Brain microvascular endothelial cell (primary cell): ENCODE measurements at regions not wholly inside any gene's neighbourhood (a gene's known extent, or its start where the extent isn't known, plus 50 kb on each side); places are given as distances from the start of the nearest gene placed in this dataset.

ENCODE experiments used
- DNase-seq: peaks from one replicate; pipeline ENCODE4 v3.0.0-alpha.2; 2020
- H3K27ac ChIP-seq: fragments of 250-450 bp; sonication (Bioruptor Pico); 2 replicates; pipeline ENCODE4 v1.5.1; 2020; ENCODE audit warnings: mild to moderate bottlenecking, moderate library complexity
- H3K27me3 ChIP-seq: fragments of 250-450 bp; sonication (Bioruptor Pico); replicated peaks from 2 replicates; pipeline ENCODE4 v1.5.1; 2020; ENCODE audit warnings: mild to moderate bottlenecking
- H3K36me3 ChIP-seq: fragments of 250-450 bp; sonication (Bioruptor Pico); replicated peaks from 2 replicates; pipeline ENCODE4 v1.5.1; 2020; ENCODE audit warnings: mild to moderate bottlenecking
- H3K4me3 ChIP-seq: 2 replicates; pipeline ENCODE4 v1.5.1; 2011; ENCODE audit warnings: low read depth, mild to moderate bottlenecking, control low read depth, low read length, moderate library complexity
- in situ Hi-C: cut with HindIII; loops from 2 replicates; pipeline ENCODE4 v1.10.0; 2017; ENCODE audit warnings: low sequenced_read_pairs, low pct_ligation_motif_present
- TF ChIP-seq, protein P1 (sequence below): IDR thresholded peaks from 2 replicates; pipeline ENCODE4 v1.5.1; 2011; ENCODE audit warnings: low read depth, mild to moderate bottlenecking, moderate library complexity, low read length, control low read depth, inconsistent platforms; ENCODE audit errors: missing control alignments

DNA sequence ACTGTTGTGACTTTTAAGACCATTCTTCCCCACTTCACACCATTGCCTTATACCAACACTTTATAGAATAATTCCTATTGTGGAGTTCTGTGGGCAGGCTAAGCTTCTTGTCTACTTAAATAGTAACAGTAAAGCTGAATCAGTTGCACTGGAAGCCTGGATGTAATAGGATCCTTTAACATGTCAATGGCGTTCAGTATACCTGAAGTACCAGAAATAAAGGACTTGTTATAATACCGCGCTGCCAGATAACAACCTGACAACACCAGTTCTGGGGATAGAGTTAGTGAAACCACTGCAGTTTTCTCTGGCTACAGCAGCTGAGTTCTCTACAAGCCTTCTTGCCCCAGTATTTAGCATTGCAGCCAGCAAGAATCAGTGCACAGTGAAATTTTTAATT lies 52.0 kb upstream of the TNFRSF19 start:
- H3K27me3 ChIP-seq = no peaks in the 10 kb centered on the region
- TF ChIP-seq, protein P1, sequence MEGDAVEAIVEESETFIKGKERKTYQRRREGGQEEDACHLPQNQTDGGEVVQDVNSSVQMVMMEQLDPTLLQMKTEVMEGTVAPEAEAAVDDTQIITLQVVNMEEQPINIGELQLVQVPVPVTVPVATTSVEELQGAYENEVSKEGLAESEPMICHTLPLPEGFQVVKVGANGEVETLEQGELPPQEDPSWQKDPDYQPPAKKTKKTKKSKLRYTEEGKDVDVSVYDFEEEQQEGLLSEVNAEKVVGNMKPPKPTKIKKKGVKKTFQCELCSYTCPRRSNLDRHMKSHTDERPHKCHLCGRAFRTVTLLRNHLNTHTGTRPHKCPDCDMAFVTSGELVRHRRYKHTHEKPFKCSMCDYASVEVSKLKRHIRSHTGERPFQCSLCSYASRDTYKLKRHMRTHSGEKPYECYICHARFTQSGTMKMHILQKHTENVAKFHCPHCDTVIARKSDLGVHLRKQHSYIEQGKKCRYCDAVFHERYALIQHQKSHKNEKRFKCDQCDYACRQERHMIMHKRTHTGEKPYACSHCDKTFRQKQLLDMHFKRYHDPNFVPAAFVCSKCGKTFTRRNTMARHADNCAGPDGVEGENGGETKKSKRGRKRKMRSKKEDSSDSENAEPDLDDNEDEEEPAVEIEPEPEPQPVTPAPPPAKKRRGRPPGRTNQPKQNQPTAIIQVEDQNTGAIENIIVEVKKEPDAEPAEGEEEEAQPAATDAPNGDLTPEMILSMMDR = no peak
- no peaks in the 10 kb centered on the region for H3K36me3 ChIP-seq
- H3K27ac ChIP-seq = no peak overlapping the region
- in situ Hi-C loops = no loop called here
- H3K4me3 ChIP-seq = no peak overlapping the region
- DNase-seq = no peak
